GM10266 (cell line): ENCODE measurements at regions not wholly inside any gene's neighbourhood (a gene's known extent, or its start where the extent isn't known, plus 50 kb on each side); places are given as distances from the start of the nearest gene placed in this dataset.

Experiments
- DNase-seq: peaks from one replicate; pipeline ENCODE4 v3.0.0; 2012; ENCODE audit errors: extremely low spot score
- TF ChIP-seq, protein P1 (sequence below): IDR thresholded peaks from 2 replicates; pipeline ENCODE4 v1.5.1; 2012; ENCODE audit warnings: mild to moderate bottlenecking, low read depth; ENCODE audit not compliant: control insufficient read depth, insufficient read depth; ENCODE audit errors: missing control alignments

DNA sequence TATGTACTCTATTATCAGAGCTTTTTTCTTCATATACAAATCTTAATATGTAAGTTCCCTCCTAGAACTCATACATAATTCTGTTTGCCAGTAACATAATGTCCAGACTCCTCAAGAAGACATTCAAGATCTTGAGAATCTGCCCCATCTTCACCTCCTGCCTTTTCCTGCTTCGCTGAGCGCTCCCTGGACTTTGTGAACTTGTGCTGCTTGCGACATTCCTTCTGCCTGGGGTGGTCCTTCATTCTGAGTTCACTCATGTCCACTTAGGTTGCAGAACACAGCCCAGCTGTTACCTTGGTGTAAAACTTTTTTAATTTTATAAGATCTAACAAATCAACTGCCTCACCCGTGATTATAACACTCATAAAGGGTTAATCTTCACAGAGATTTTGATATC lies 478.5 kb upstream of the EPHA3 start:
- DNase-seq: no peak
- TF ChIP-seq, protein P1, sequence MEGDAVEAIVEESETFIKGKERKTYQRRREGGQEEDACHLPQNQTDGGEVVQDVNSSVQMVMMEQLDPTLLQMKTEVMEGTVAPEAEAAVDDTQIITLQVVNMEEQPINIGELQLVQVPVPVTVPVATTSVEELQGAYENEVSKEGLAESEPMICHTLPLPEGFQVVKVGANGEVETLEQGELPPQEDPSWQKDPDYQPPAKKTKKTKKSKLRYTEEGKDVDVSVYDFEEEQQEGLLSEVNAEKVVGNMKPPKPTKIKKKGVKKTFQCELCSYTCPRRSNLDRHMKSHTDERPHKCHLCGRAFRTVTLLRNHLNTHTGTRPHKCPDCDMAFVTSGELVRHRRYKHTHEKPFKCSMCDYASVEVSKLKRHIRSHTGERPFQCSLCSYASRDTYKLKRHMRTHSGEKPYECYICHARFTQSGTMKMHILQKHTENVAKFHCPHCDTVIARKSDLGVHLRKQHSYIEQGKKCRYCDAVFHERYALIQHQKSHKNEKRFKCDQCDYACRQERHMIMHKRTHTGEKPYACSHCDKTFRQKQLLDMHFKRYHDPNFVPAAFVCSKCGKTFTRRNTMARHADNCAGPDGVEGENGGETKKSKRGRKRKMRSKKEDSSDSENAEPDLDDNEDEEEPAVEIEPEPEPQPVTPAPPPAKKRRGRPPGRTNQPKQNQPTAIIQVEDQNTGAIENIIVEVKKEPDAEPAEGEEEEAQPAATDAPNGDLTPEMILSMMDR: no peak

DNA sequence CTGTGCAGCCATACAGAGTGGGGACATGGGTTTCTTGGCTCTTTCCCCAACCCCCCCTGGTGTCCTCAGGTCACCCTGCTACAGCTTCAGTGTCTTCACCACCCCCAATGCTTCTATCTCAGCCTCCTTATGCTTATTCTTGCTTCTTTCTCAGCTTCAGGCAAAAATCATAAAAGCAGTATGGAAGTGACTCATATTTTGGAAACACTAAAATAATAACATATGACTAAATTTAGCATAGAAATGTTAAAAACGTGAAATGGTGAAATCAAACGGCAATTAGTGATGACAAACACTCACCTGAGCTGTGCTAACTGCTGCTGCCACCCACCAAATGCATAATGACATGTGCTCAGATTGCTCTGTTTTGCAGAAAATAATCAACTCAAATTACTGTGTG lies 475.2 kb upstream of the EPHA3 start:
- TF ChIP-seq, protein P1: no peak
- DNase-seq: no peak

- TF ChIP-seq, protein P1: no peak
- no peak for DNase-seq
Observed at GRCh38 chr3:88640581-88640980, 466.8 kb upstream of the EPHA3 start.

DNA sequence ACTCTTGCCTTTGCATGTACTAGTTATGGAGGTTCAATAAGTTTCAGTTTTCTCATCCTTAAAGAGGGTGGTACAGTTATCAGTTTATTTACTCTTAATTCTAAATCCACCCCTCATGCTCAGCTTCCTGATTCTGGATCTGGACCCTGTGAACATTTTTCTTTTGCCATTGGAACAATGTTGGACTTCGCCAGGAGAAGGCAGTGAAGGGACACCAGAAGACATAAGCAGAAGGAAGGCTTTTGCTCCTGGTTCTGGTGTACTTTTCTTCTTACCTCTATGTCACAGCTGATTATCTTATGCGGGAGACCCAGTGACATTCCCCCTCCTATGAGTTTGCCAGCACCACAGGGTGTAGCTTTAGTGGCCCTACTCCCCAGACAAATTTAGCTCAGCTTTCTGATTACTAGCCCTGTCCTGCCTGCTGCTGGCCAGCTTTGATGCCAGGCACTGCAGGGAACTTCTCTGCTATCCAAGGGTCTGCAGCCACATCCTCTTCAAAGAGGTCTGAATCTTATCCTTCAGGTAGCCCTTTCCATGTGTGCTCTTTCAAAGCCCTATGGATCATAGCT lies 466.3 kb upstream of the EPHA3 start:
- no peak for DNase-seq
- TF ChIP-seq, protein P1: no peak

- TF ChIP-seq, protein P1: no peak
- no peak for DNase-seq
Observed at GRCh38 chr3:88657459-88657858, 450.0 kb upstream of the EPHA3 start.

GRCh38 chr3:88661433-88661824 lies 446.0 kb upstream of the EPHA3 start:
- DNase-seq: no peak
- TF ChIP-seq, protein P1: no peak

DNA sequence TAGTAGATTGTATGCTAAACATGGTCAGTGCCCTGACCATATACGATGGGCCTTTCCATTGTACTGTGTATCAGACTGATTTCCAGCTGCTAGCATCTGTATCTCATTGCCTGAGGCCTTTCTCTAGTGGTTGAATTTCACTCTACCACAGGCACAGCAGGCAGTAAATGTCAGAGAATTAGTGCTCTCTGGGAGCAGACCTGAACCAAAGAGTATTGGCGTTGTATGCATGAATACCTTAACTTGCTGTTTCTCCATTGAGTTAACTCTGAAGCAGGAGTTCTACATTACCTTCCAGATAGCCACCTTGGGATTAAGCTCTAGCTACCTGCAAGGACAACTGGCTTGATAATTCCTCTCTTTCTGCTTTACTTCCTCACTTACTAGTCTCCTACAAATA lies 439.2 kb upstream of the EPHA3 start:
- no peak for DNase-seq
- TF ChIP-seq, protein P1: no peak
